CD4-positive, alpha-beta T cell (primary cell): ENCODE measurements at regions not wholly inside any gene's neighbourhood (a gene's known extent, or its start where the extent isn't known, plus 50 kb on each side); places are given as distances from the start of the nearest gene placed in this dataset.

Experiments used
- ATAC-seq: fragments of 200-7000 bp; cut with Tn5 transposase; one replicate; pipeline ENCODE4 v1.10.0; 2022; ENCODE audit warnings: mild to moderate bottlenecking; ENCODE audit not compliant: poor library complexity
- CTCF ChIA-PET: fragments of 350-600 bp; sonication (Branson Sonifier 250); formaldehyde crosslinking; loops from one replicate; lab custom pipeline; 2021; ENCODE audit warnings: antibody characterized with exemption, inconsistent platforms; lab: Charles Lee
- POLR2A ChIA-PET: fragments of 350-600 bp; sonication (Branson Sonifier 250); formaldehyde crosslinking; loops from one replicate; lab custom pipeline; 2021; ENCODE audit warnings: antibody characterized with exemption, inconsistent platforms; lab: Charles Lee
- DNase-seq, 14 experiments: peaks; one replicate each; pipeline ENCODE4 v3.0.0-alpha.2; 2013 to 2020; ENCODE audit warnings: mixed read lengths in 2 of 14
- H3K27ac ChIP-seq, 2 donors: one replicate each; pipeline versions ENCODE4 v1.5.1 to v1.7.0; 2013; ENCODE audit warnings: low read length in 2 of 2, low read depth in 1 of 2, mild to moderate bottlenecking in 1 of 2
- H3K27me3 ChIP-seq, 2 experiments: 1 replicate in 1 of 2; 2 replicates in 1 of 2; pipeline versions ENCODE4 v1.6.1 to v1.7.0; 2013; ENCODE audit warnings: low read length in 2 of 2, control low read depth in 1 of 2, mild to moderate bottlenecking in 1 of 2, moderate library complexity in 1 of 2; ENCODE audit not compliant: insufficient read depth in 2 of 2, control insufficient read depth in 1 of 2
- H3K36me3 ChIP-seq: one replicate; pipeline ENCODE4 v1.6.1; 2013; ENCODE audit warnings: low read length, control low read depth; ENCODE audit not compliant: insufficient read depth
- H3K4me1 ChIP-seq: one replicate; pipeline ENCODE4 v1.6.1; 2013; ENCODE audit warnings: low read length, control low read depth; ENCODE audit not compliant: insufficient read depth
- H3K4me3 ChIP-seq: one replicate; pipeline ENCODE4 v1.5.1; 2013; ENCODE audit warnings: mild to moderate bottlenecking, low read length, moderate library complexity
- H3K9me3 ChIP-seq, 2 experiments: 1 replicate in 1 of 2; 2 replicates in 1 of 2; pipeline versions ENCODE4 v1.6.1 to v1.7.0; 2013; ENCODE audit warnings: low read length in 2 of 2, mild to moderate bottlenecking in 2 of 2, control low read depth in 1 of 2, moderate library complexity in 1 of 2; ENCODE audit not compliant: control insufficient read depth in 1 of 2, insufficient read depth in 1 of 2
- H3K27ac Mint-ChIP-seq: one replicate; pipeline ENCODE4 v1.8.0; 2020; ENCODE audit warnings: mixed read lengths
- H3K27me3 Mint-ChIP-seq: one replicate; pipeline ENCODE4 v1.8.0; 2021; ENCODE audit warnings: mixed read lengths
- H3K36me3 Mint-ChIP-seq: one replicate; pipeline ENCODE4 v1.8.0; 2021; ENCODE audit warnings: low read depth, mixed read lengths
- H3K4me1 Mint-ChIP-seq: one replicate; pipeline ENCODE4 v1.8.0; 2021; ENCODE audit warnings: low read depth, mixed read lengths
- H3K4me3 Mint-ChIP-seq: one replicate; pipeline ENCODE4 v1.8.0; 2020; ENCODE audit warnings: mild to moderate bottlenecking, mixed read lengths
- H3K9me3 Mint-ChIP-seq: one replicate; pipeline ENCODE4 v1.8.0; 2020; ENCODE audit warnings: mixed read lengths
- CTCF ChIP-seq: fragments of 200-600 bp; IDR thresholded peaks from one replicate; pipeline ENCODE4 v1.8.0; 2022; ENCODE audit warnings: antibody characterized with exemption, mild to moderate bottlenecking
- intact Hi-C, 2 experiments: fragments of 100-400 bp; cut with DNase I in 1 of 2; cut with micrococcal nuclease in 1 of 2; formaldehyde crosslinking; loops; one replicate each; pipeline versions ENCODE4 v1.15.1 to v1.9.0; 2023 to 2025; cut with DNase I, micrococcal nuclease

GRCh38 chr17:34091975-34092374 is 163.1 kb upstream of the CCL2 start:
- intact Hi-C loops = no loop called here
- Histone ChIP-seq H3K9me3 (no peaks in the 10 kb centered on the region), H3K27me3 (no peaks in the 10 kb centered on the region), H3K4me1 (no peaks in the 10 kb centered on the region), H3K36me3 (no peaks in the 10 kb centered on the region), H3K27ac (no peak overlapping the region), H3K4me3 (no peak overlapping the region)
- peaks cover 47% of the 10 kb centered on the region for H3K27me3 Mint-ChIP-seq
- no peaks in the 10 kb centered on the region for H3K4me1 Mint-ChIP-seq
- TF ChIP-seq CTCF = no peak
- DNase-seq (no peak), ATAC-seq (no peak)
- no peak overlapping the region for H3K4me3 Mint-ChIP-seq
- H3K27ac Mint-ChIP-seq = no peak overlapping the region
- CTCF ChIA-PET = no interaction called here
- POLR2A ChIA-PET = no interaction called here
- no peaks in the 10 kb centered on the region for H3K9me3 Mint-ChIP-seq
- no peaks in the 10 kb centered on the region for H3K36me3 Mint-ChIP-seq

GRCh38 chr17:34095106-34095505 is 160.0 kb upstream of the CCL2 start:
- intact Hi-C loops = no loop called here
- DNase-seq (no peak), ATAC-seq (no peak)
- Histone ChIP-seq H3K27me3 (no peaks in the 10 kb centered on the region), H3K9me3 (no peaks in the 10 kb centered on the region), H3K27ac (no peak overlapping the region), H3K36me3 (no peaks in the 10 kb centered on the region), H3K4me1 (no peaks in the 10 kb centered on the region), H3K4me3 (no peak overlapping the region)
- TF ChIP-seq CTCF = no peak
- CTCF ChIA-PET = no interaction called here
- Mint-ChIP-seq H3K4me3 (no peak overlapping the region), H3K36me3 (no peaks in the 10 kb centered on the region), H3K9me3 (no peaks in the 10 kb centered on the region), H3K27me3 (peaks cover 53% of the 10 kb centered on the region), H3K4me1 (no peaks in the 10 kb centered on the region), H3K27ac (no peak overlapping the region)
- POLR2A ChIA-PET = no interaction called here

GRCh38 chr17:34098699-34099098 is 156.4 kb upstream of the CCL2 start:
- Histone ChIP-seq H3K4me3 (no peak overlapping the region), H3K9me3 (no peaks in the 10 kb centered on the region), H3K27me3 (no peaks in the 10 kb centered on the region), H3K4me1 (no peaks in the 10 kb centered on the region), H3K27ac (no peak overlapping the region), H3K36me3 (no peaks in the 10 kb centered on the region)
- Mint-ChIP-seq H3K27ac (no peak overlapping the region), H3K9me3 (no peaks in the 10 kb centered on the region), H3K27me3 (peaks cover 40% of the 10 kb centered on the region), H3K4me3 (no peak overlapping the region), H3K4me1 (no peaks in the 10 kb centered on the region), H3K36me3 (no peaks in the 10 kb centered on the region)
- intact Hi-C loops = no loop called here
- no peak for DNase-seq
- POLR2A ChIA-PET = no interaction called here
- no peak for TF ChIP-seq CTCF
- no peak for ATAC-seq
- CTCF ChIA-PET = no interaction called here
